Endothelial cell of umbilical vein (primary cell): ENCODE measurements at regions not wholly inside any gene's neighbourhood (a gene's known extent, or its start where the extent isn't known, plus 50 kb on each side); places are given as distances from the start of the nearest gene placed in this dataset.

ENCODE experiments used
- BruUV-seq: library from RNA; stranded (reverse); fragments of 400-500 nt; replicated peaks from 2 replicates; lab custom pipeline; 2021; lab: Mats Ljungman, UMichigan
- CTCF ChIA-PET: fragments of 300-600, 350-600 bp; sonication (Branson Sonifier 250); formaldehyde crosslinking; loops from one replicate; lab custom pipeline; 2021; ENCODE audit warnings: antibody characterized with exemption, inconsistent platforms; lab: Charles Lee
- POLR2A ChIA-PET: fragments of 300-600, 350-600 bp; sonication (Branson Sonifier 250); formaldehyde crosslinking; loops from one replicate; lab custom pipeline; 2021; ENCODE audit warnings: antibody characterized with exemption, inconsistent platforms; lab: Charles Lee
- DNase-seq: peaks from one replicate; pipeline ENCODE4 v3.0.0-alpha.2; 2011; ENCODE audit warnings: low read depth, low spot score
- FAIRE-seq: peaks from 2 replicates; lab custom pipeline; 2011; peaks lifted over from hg19 to GRCh38; lab: Jason Lieb, UNC
- H2AFZ ChIP-seq: 2 replicates; pipeline ENCODE4 v1.6.0; 2012; ENCODE audit warnings: low read depth, low read length, control low read depth, inconsistent platforms
- H3K27ac ChIP-seq: 2 replicates; pipeline ENCODE4 v1.5.1; 2011; ENCODE audit warnings: low read depth, mild to moderate bottlenecking, control low read depth, low read length, moderate library complexity; ENCODE audit not compliant: insufficient read depth
- H3K27me3 ChIP-seq, 2 experiments: 2 replicates each; pipeline versions ENCODE4 v1.6.0 to v1.6.1; 2011; ENCODE audit warnings: low read length in 2 of 2, mixed read lengths in 1 of 2; ENCODE audit not compliant: control insufficient read depth in 2 of 2, insufficient read depth in 2 of 2
- H3K36me3 ChIP-seq, 2 experiments: 2 replicates in 1 of 2; 3 replicates in 1 of 2; pipeline ENCODE4 v1.5.1; 2011; ENCODE audit warnings: low read length in 2 of 2, mild to moderate bottlenecking in 1 of 2, moderate library complexity in 1 of 2; ENCODE audit not compliant: control insufficient read depth in 2 of 2, insufficient read depth in 2 of 2; ENCODE audit errors: extremely low read depth in 1 of 2
- H3K4me1 ChIP-seq: 3 replicates; pipeline ENCODE4 v1.5.1; 2011; ENCODE audit warnings: mild to moderate bottlenecking, low read length; ENCODE audit not compliant: control insufficient read depth, insufficient read depth; ENCODE audit errors: extremely low read depth
- H3K4me2 ChIP-seq: 2 replicates; pipeline ENCODE4 v1.6.1; 2011; ENCODE audit warnings: low read length, control low read depth, mixed read lengths; ENCODE audit not compliant: insufficient read depth
- H3K4me3 ChIP-seq, 3 experiments: fragments of 200-600 bp in 1 of 3; sonication (generic), shearing (Covaris generic) in 1 of 3; replicated peaks in 1 of 3; 2 replicates each; pipeline ENCODE4 v1.5.1; 2011 to 2016; ENCODE audit warnings: control low read depth in 3 of 3, low read length in 3 of 3, mild to moderate bottlenecking in 2 of 3, inconsistent platforms in 1 of 3, low read depth in 1 of 3, moderate library complexity in 1 of 3; ENCODE audit not compliant: insufficient read depth in 1 of 3
- H3K79me2 ChIP-seq: 2 replicates; pipeline ENCODE4 v1.6.0; 2012; ENCODE audit warnings: low read length, inconsistent platforms; ENCODE audit not compliant: control insufficient read depth, insufficient read depth
- H3K9ac ChIP-seq: replicated peaks from 2 replicates; pipeline ENCODE3; 2011; ENCODE audit warnings: low read length, control low read depth; ENCODE audit not compliant: insufficient read depth; ENCODE audit errors: extremely low read depth
- H3K9me1 ChIP-seq: replicated peaks from 3 replicates; pipeline ENCODE4 v1.6.0; 2011; ENCODE audit warnings: mild to moderate bottlenecking, low read length; ENCODE audit not compliant: control insufficient read depth, insufficient read depth; ENCODE audit errors: extremely low read depth
- H3K9me3 ChIP-seq: replicated peaks from 2 replicates; pipeline ENCODE4 v1.5.1; 2012; ENCODE audit warnings: low read length, inconsistent platforms; ENCODE audit not compliant: control insufficient read depth, insufficient read depth
- H4K20me1 ChIP-seq: replicated peaks from 2 replicates; pipeline ENCODE3; 2011; ENCODE audit warnings: mild to moderate bottlenecking, low read length; ENCODE audit not compliant: control insufficient read depth, insufficient read depth; ENCODE audit errors: extremely low read depth
- CTCF ChIP-seq, 2 donors: IDR thresholded peaks; 1 replicate in 1 of 2; 2 replicates in 1 of 2; pipeline ENCODE4 v1.5.1; 2011; ENCODE audit warnings: low read length in 2 of 2, mild to moderate bottlenecking in 2 of 2, moderate library complexity in 2 of 2, control low read depth in 1 of 2, inconsistent platforms in 1 of 2, low read depth in 1 of 2; ENCODE audit not compliant: insufficient read depth in 1 of 2; ENCODE audit errors: extremely low read depth in 1 of 2
- EZH2 ChIP-seq: IDR thresholded peaks from 2 replicates; pipeline ENCODE4 v1.6.1; 2012; ENCODE audit warnings: borderline replicate concordance, low read depth, mild to moderate bottlenecking, moderate library complexity, low read length, inconsistent platforms; ENCODE audit not compliant: severe bottlenecking
- FOS ChIP-seq: IDR thresholded peaks from 2 replicates; pipeline ENCODE4 v1.6.1; 2011; ENCODE audit warnings: mild to moderate bottlenecking, low read length, moderate library complexity, borderline replicate concordance; ENCODE audit not compliant: insufficient read depth
- GATA2 ChIP-seq: IDR thresholded peaks from 2 replicates; pipeline ENCODE4 v1.7.0; 2011; ENCODE audit warnings: low read depth, mild to moderate bottlenecking, moderate library complexity, mixed read lengths, low read length; ENCODE audit not compliant: insufficient read length, insufficient read depth
- JUN ChIP-seq: IDR thresholded peaks from 2 replicates; pipeline ENCODE4 v1.6.1; 2011; ENCODE audit warnings: borderline replicate concordance, low read depth; ENCODE audit not compliant: insufficient read length, insufficient read depth
- MAX ChIP-seq: IDR thresholded peaks from 2 replicates; pipeline ENCODE4 v1.6.1; 2011; ENCODE audit not compliant: insufficient read depth, insufficient read length
- MYC ChIP-seq: IDR thresholded peaks from one replicate; pipeline ENCODE4 v1.6.1; 2011; ENCODE audit warnings: mild to moderate bottlenecking, low read depth, low read length
- POLR2A ChIP-seq: IDR thresholded peaks from 2 replicates; pipeline ENCODE4 v1.6.1; 2012; ENCODE audit warnings: low read depth, mild to moderate bottlenecking, control low read depth, low read length
- POLR2AphosphoS5 ChIP-seq: IDR thresholded peaks from 2 replicates; pipeline ENCODE4 v1.6.1; 2012; ENCODE audit warnings: low read depth, mild to moderate bottlenecking, control low read depth, low read length, moderate library complexity; ENCODE audit not compliant: insufficient read depth
- dilution Hi-C: fragments of 300-500 bp; cut with MboI; formaldehyde crosslinking; loops from one replicate; pipeline ENCODE4 v1.15.0; 2019; ENCODE audit warnings: low sequenced_read_pairs; ENCODE audit not compliant: extremely low pct_ligation_motif_present
- intact Hi-C: fragments of 100-400 bp; cut with micrococcal nuclease; formaldehyde crosslinking; loops from one replicate; pipeline ENCODE4 v1.10.0; 2022

- Histone ChIP-seq H3K9ac (no peak overlapping the region), H3K9me3 (no peaks in the 10 kb centered on the region), H3K4me3 (no peak overlapping the region), H3K27me3 (no peaks in the 10 kb centered on the region), H2AFZ (no peak overlapping the region), H3K4me1 (no peaks in the 10 kb centered on the region), H3K9me1 (no peaks in the 10 kb centered on the region), H3K4me2 (no peak overlapping the region), H3K36me3 (no peaks in the 10 kb centered on the region), H4K20me1 (no peaks in the 10 kb centered on the region), H3K79me2 (no peaks in the 10 kb centered on the region), H3K27ac (no peak overlapping the region)
- BruUV-seq = no TSS peak
- no peak for DNase-seq
- intact Hi-C loops (no loop called here), dilution Hi-C loops (no loop called here)
- no peak for FAIRE-seq
- TF ChIP-seq FOS (no peak), EZH2 (no peak)
- ChIA-PET POLR2A (no interaction called here), CTCF (no interaction called here)
Measured at GRCh38 chr4:152218576-152218975, 317.3 kb downstream of the FBXW7 start.

- Histone ChIP-seq H3K79me2 (no peaks in the 10 kb centered on the region), H3K9me3 (no peaks in the 10 kb centered on the region), H3K36me3 (no peaks in the 10 kb centered on the region), H3K4me3 (no peak overlapping the region), H3K4me2 (no peak overlapping the region), H3K27me3 (no peaks in the 10 kb centered on the region), H3K9me1 (no peaks in the 10 kb centered on the region), H3K4me1 (no peaks in the 10 kb centered on the region), H3K9ac (no peak overlapping the region), H3K27ac (no peak overlapping the region), H2AFZ (no peak overlapping the region), H4K20me1 (no peaks in the 10 kb centered on the region)
- FAIRE-seq (no peak), DNase-seq (no peak)
- no peak for TF ChIP-seq POLR2A
- TF ChIP-seq CTCF (IDR thresholded peaks at IDR 0.05; ENCODE audit: extremely low read depth in 1 of 2, insufficient read depth in 1 of 2, low read depth in 1 of 2, low read length in 2 of 2) = no peak
- TF ChIP-seq FOS = no peak
- no peak for TF ChIP-seq JUN
- no peak for TF ChIP-seq GATA2
- no peak for TF ChIP-seq MYC
- no peak for TF ChIP-seq EZH2
- no peak for TF ChIP-seq POLR2AphosphoS5
- no peak for TF ChIP-seq MAX
- dilution Hi-C loops (no loop called here), intact Hi-C loops (no loop called here)
- BruUV-seq = no TSS peak
- ChIA-PET POLR2A (no interaction called here), CTCF (no interaction called here)
Measured at GRCh38 chr4:152217896-152218295, 318.0 kb downstream of the FBXW7 start.
